ENCODE measurements at regions not wholly inside any gene's neighbourhood (a gene's known extent, or its start where the extent isn't known, plus 50 kb on each side); places are given as distances from the start of the nearest gene placed in this dataset.
"Not testable (repeated sequence)": the region's sequence is repeated elsewhere in the genome, so short reads cannot be mapped to it uniquely, and the experiment has no call there.

- DNase-seq (ENCODE audit: low read depth in 3 of 3, low spot score in 2 of 3), result no peak
These were observed 246.7 kb downstream of the SHOX2 start for GRCh38 chr3:157859541-157859940.

- no peak for DNase-seq (ENCODE audit: low read depth in 3 of 3, low spot score in 2 of 3)
These were observed 247.4 kb downstream of the SHOX2 start for GRCh38 chr3:157858821-157859220.

GRCh38 chr3:157857440-157857839, 248.8 kb downstream of the SHOX2 start:
- DNase-seq (ENCODE audit: low read depth in 3 of 3, low spot score in 2 of 3), result no peak

- no peak for DNase-seq (ENCODE audit: low read depth in 3 of 3, low spot score in 2 of 3)
These were observed 249.9 kb downstream of the SHOX2 start for GRCh38 chr3:157856078-157856939.

DNA sequence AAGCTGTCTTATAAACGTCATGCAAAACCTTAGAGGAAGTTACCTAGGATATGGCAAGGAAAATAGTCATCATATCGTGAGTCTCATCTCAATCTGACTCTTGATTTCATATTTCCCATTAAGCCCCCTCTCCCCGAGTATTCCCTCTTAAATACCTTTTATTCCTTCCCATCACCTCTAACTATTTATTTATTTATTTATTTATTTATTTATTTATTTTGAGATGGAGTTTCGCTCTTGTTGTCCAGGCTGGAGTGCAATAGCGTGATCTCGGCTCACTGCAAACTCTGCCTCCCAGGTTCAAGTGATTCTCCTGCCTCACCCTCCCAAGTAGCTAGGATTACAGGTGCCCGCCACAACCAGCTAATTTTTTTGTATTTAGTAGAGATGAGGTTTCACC, 260.4 kb downstream of the SHOX2 start:
- not testable (repeated sequence) for DNase-seq (ENCODE audit: low read depth in 3 of 3, low spot score in 2 of 3)

- no peak for DNase-seq (ENCODE audit: low read depth in 3 of 3, low spot score in 2 of 3)
These were observed 261.2 kb downstream of the SHOX2 start for GRCh38 chr3:157844800-157845565.

GRCh38 chr3:157844216-157844615, 262.0 kb downstream of the SHOX2 start:
- no peak for DNase-seq (ENCODE audit: low read depth in 3 of 3, low spot score in 2 of 3)

- DNase-seq (ENCODE audit: low read depth in 3 of 3, low spot score in 2 of 3), result no peak
These were observed 265.2 kb downstream of the SHOX2 start for GRCh38 chr3:157841029-157841428.

- no peak for DNase-seq (ENCODE audit: low read depth in 3 of 3, low spot score in 2 of 3)
These were observed 265.7 kb downstream of the SHOX2 start for GRCh38 chr3:157840564-157840963.

DNA sequence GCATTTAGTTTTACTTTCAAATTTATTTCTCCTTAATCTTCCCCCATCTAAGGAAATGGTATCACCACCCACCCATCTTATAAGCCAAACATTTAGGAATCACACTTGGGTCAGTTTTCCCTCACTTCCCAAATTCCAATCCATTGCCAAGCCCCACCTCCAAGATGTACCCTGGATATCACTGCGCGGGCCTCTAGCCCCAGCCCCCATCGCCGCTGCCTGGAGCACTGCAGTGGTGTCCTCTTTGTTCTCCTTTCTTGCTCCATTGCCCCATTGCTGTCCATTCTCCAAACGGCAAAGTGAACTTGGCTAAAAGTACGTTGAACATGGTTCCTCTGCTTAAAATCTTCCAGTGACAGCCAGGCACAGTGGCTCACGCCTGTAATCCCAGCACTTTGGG, 267.8 kb downstream of the SHOX2 start:
- no peak for DNase-seq (ENCODE audit: low read depth in 3 of 3, low spot score in 2 of 3)

DNA sequence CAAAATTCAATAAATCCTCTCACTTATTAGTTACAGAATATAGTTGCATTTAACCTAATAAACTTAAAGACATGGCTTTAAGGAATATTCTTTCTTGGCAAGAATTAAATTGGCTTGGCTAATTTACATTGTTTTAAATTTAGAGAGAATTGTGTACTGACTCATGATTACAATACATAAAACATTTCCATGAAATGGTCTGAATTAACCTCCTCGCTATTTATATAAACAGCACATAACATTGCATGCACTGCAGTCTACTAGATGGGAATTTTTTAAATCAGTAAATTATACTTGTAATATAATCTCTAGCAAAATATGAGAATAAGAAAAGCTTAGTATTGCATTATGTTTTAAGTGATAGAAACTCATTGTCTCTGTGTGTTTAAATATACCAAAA, 268.9 kb downstream of the SHOX2 start:
- no peak for DNase-seq (ENCODE audit: low read depth in 3 of 3, low spot score in 2 of 3)

DNA sequence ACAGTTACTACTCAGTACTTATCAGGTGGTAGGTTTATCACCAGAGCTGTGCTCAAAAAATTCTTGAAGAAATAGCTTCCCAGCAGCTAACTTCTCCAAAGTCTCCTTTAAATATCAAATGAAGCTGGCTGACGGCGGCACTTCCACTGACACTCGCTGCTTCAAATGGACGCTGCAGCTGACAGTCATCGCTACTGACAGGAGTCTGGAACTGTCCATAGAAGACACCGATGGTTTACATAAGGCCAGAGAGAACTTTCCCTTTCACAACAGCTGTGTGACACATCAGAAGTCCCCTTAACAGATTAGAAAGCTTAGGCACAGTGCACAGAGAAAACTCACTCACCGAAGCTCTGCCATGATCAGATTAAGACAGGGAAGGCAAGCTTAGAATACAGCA, 270.2 kb downstream of the SHOX2 start:
- no peak for DNase-seq (ENCODE audit: low read depth in 3 of 3, low spot score in 2 of 3)

- DNase-seq (ENCODE audit: low read depth in 3 of 3, low spot score in 2 of 3), result no peak
These were observed 273.6 kb downstream of the SHOX2 start for GRCh38 chr3:157832588-157832987.

- DNase-seq (ENCODE audit: low read depth in 3 of 3, low spot score in 2 of 3), result no peak
These were observed 275.5 kb downstream of the SHOX2 start for GRCh38 chr3:157830556-157831236.

DNA sequence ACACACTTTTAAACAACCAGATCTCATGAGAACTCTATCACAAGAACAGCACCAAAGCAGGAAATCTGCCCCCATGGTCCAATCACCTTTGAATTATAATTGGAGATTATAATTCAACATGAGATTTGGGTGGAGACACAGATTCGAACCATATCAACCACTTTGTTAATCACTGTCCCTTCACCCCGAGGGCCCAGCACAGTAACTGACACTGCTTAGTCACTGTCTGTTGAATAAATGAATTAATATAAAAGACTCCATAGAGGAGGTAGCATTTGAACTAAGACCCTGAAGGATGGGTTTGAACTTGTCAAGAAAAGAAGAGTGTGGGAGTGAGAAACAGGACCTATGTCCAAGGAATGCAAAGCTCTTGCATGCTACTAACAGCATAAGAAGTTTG, 276.4 kb downstream of the SHOX2 start:
- no peak for DNase-seq (ENCODE audit: low read depth in 3 of 3, low spot score in 2 of 3)

- DNase-seq (ENCODE audit: low read depth in 3 of 3, low spot score in 2 of 3), result no peak
These were observed 281.9 kb downstream of the SHOX2 start for GRCh38 chr3:157824281-157824680.

- DNase-seq (ENCODE audit: low read depth in 3 of 3, low spot score in 2 of 3), result no peak
These were observed 283.2 kb downstream of the SHOX2 start for GRCh38 chr3:157823050-157823449.

- no peak for DNase-seq (ENCODE audit: low read depth in 3 of 3, low spot score in 2 of 3)
These were observed 286.1 kb downstream of the SHOX2 start for GRCh38 chr3:157820157-157820517.

DNA sequence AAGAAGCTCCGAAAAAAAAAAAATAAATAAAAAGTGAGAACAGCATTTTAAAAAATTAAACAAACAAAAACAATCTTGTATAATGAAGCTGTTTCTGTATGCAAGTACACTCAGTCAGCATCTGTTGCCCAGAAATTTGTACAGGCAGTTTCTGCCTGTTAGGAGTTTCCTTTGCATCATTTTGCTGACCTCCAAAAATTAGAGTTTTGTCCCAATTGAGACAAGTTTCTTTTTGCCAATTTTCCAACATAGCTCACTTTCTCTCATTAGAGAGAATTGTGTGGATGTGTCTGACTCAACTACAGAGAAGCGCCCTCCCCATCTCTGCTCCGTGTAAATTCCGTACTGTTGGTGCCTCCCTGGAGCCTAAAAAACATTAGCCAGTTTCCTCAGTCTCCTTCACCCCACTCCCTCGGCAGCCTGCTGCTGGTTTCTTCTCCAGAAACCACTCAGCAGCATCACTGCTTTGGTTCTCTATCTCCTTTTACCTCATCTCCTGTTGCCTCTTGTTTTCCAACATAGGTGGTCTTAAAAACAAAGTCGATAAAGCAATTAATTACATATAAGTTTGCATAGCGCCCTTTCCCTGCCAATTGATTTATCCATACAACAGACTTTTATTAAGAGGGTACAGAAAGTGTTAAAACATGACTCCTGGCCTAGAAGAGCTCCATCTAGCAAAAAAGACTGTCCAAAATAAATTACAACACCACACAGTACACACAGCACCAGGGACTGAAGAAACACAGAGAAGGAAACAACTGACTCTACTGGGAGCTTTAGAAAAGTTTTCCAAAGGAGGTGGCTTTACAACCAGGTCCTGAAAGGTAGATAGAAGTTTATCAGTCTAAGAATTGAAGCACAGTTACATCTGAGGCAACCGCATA, 286.7 kb downstream of the SHOX2 start:
- DNase-seq (ENCODE audit: low read depth in 3 of 3, low spot score in 2 of 3), result no peak

GRCh38 chr3:157816896-157817295, 289.3 kb downstream of the SHOX2 start:
- DNase-seq (ENCODE audit: low read depth in 3 of 3, low spot score in 2 of 3), result no peak

DNA sequence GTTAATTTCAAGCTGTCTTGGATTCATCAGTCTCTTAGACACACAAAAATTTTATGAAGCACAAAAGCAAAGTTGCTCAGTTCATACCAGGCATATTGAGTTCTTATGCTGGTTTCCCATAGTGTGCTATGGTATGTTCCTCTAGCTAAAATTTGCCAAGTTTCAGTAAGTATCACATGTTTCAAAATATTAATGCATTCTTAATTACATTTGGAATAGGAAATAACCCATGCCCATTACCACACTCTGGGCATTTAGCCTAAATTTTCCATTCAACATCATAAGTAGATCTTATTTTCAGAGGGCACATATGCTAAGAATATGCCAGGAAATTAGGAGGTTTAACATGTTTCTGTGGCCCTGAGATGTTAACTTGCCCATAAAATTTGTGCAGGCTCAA, 289.9 kb downstream of the SHOX2 start:
- DNase-seq (ENCODE audit: low read depth in 3 of 3, low spot score in 2 of 3), result no peak
